OCI-LY1 (cell line): ENCODE measurements at regions not wholly inside any gene's neighbourhood (a gene's known extent, or its start where the extent isn't known, plus 50 kb on each side); places are given as distances from the start of the nearest gene placed in this dataset.

Experiments
- H2AFZ ChIP-seq: fragments of 200-600 bp; sonication (generic), shearing (Covaris generic); 2 replicates; pipeline ENCODE4 v1.6.0; 2014; ENCODE audit warnings: antibody characterized with exemption, mild to moderate bottlenecking, low read length
- H3F3A ChIP-seq: fragments of 200-600 bp; sonication (generic), shearing (Covaris generic); 2 replicates; pipeline ENCODE4 v1.6.0; 2014; ENCODE audit warnings: mild to moderate bottlenecking, antibody characterized with exemption, low read length, moderate library complexity; ENCODE audit not compliant: insufficient read depth
- H3K27ac ChIP-seq: fragments of 200-600 bp; sonication (generic); 2 replicates; pipeline ENCODE4 v1.5.1; 2014; ENCODE audit warnings: low read length, mixed run types, mild to moderate bottlenecking, low read depth; ENCODE audit not compliant: poor library complexity, severe bottlenecking
- H3K27me3 ChIP-seq: fragments of 200-600 bp; sonication (generic); 2 replicates; pipeline ENCODE4 v1.6.0; 2014; ENCODE audit warnings: antibody characterized with exemption, mild to moderate bottlenecking, low read length, moderate library complexity; ENCODE audit not compliant: insufficient read depth
- H3K36me3 ChIP-seq: fragments of 200-600 bp; sonication (generic); 2 replicates; pipeline ENCODE4 v1.6.1; 2014; ENCODE audit warnings: mild to moderate bottlenecking, antibody characterized with exemption, low read length, moderate library complexity, mixed read lengths; ENCODE audit not compliant: insufficient read depth
- H3K4me1 ChIP-seq: fragments of 200-600 bp; sonication (generic); 2 replicates; pipeline ENCODE4 v1.5.1; 2014; ENCODE audit warnings: mild to moderate bottlenecking, low read length, moderate library complexity; ENCODE audit not compliant: insufficient read depth, severe bottlenecking
- H3K4me2 ChIP-seq: fragments of 200-600 bp; sonication (generic), shearing (Covaris generic); 2 replicates; pipeline ENCODE4 v1.6.1; 2014; ENCODE audit warnings: low read length
- H3K4me3 ChIP-seq: fragments of 200-600 bp; sonication (generic); 2 replicates; pipeline ENCODE4 v1.5.1; 2014; ENCODE audit warnings: low read length, low read depth, mild to moderate bottlenecking, mixed read lengths; ENCODE audit not compliant: poor library complexity, severe bottlenecking
- H3K79me2 ChIP-seq: fragments of 200-600 bp; shearing (Covaris generic); 2 replicates; pipeline ENCODE4 v1.6.1; 2016; ENCODE audit warnings: mixed run types, low read length, mixed read lengths; ENCODE audit not compliant: insufficient read depth
- H3K9ac ChIP-seq: fragments of 200-600 bp; sonication (generic), shearing (Covaris generic); 2 replicates; pipeline ENCODE4 v1.6.1; 2014; ENCODE audit warnings: mild to moderate bottlenecking, low read length, mixed read lengths
- H3K9me2 ChIP-seq: fragments of 200-600 bp; sonication (generic), shearing (Covaris generic); 2 replicates; pipeline ENCODE4 v1.6.1; 2014; ENCODE audit warnings: low read depth, mild to moderate bottlenecking, low read length, mixed read lengths
- H3K9me3 ChIP-seq: fragments of 200-600 bp; shearing (Covaris generic); 2 replicates; pipeline ENCODE4 v1.6.1; 2014; ENCODE audit warnings: low read length, mixed read lengths
- H4K20me1 ChIP-seq: fragments of 200-600 bp; sonication (generic), shearing (Covaris generic); 2 replicates; pipeline ENCODE4 v1.6.0; 2016; ENCODE audit warnings: mild to moderate bottlenecking, low read length; ENCODE audit not compliant: insufficient read depth
- CTCF ChIP-seq: fragments of 200-600 bp; sonication (generic), shearing (Covaris generic); IDR thresholded peaks from 2 replicates; pipeline ENCODE4 v1.5.1; 2017; ENCODE audit warnings: mild to moderate bottlenecking, antibody characterized with exemption, low read length, moderate library complexity, mixed read lengths
- EZH2 ChIP-seq: fragments of 200-600 bp; sonication (generic), shearing (Covaris generic); IDR thresholded peaks from 2 replicates; pipeline ENCODE4 v1.8.0; 2017; ENCODE audit warnings: borderline replicate concordance, mixed run types, mild to moderate bottlenecking, antibody characterized with exemption, low read length, moderate library complexity, mixed read lengths

GRCh38 chr2:8582651-8583399, 99.0 kb upstream of the ID2 start:
- Histone ChIP-seq H3K9me2 (no peaks in the 10 kb centered on the region), H3F3A (no peaks in the 10 kb centered on the region; the same call in 1 of the 2 replicates), H3K36me3 (no peaks in the 10 kb centered on the region), H2AFZ (no peak overlapping the region), H3K79me2 (no peaks in the 10 kb centered on the region), H4K20me1 (no peaks in the 10 kb centered on the region), H3K27me3 (no peaks in the 10 kb centered on the region), H3K9me3 (no peaks in the 10 kb centered on the region), H3K4me2 (peak overlapping the region; percentile 79), H3K9ac (peak overlapping the region; percentile 88), H3K27ac (peak overlapping the region; percentile 99), H3K4me1 (peaks cover 92% of the 10 kb centered on the region), H3K4me3 (peak overlapping the region; percentile 55)
- TF ChIP-seq CTCF (no peak), EZH2 (no peak)

- Histone ChIP-seq H4K20me1 (no peaks in the 10 kb centered on the region), H3F3A (no peaks in the 10 kb centered on the region; the same call in 1 of the 2 replicates), H3K4me2 (peak overlapping the region; percentile 79), H3K9me3 (no peaks in the 10 kb centered on the region), H3K27me3 (no peaks in the 10 kb centered on the region), H3K9ac (peak overlapping the region; percentile 88), H3K4me3 (peak overlapping the region; percentile 55), H3K9me2 (no peaks in the 10 kb centered on the region), H3K4me1 (peaks cover 84% of the 10 kb centered on the region), H3K36me3 (no peaks in the 10 kb centered on the region), H2AFZ (no peak overlapping the region), H3K79me2 (no peaks in the 10 kb centered on the region), H3K27ac (peak overlapping the region; percentile 99)
- TF ChIP-seq EZH2 (no peak), CTCF (no peak)
Observed at GRCh38 chr2:8583400-8584173, 98.3 kb upstream of the ID2 start.

GRCh38 chr2:8584174-8585066, 97.4 kb upstream of the ID2 start:
- TF ChIP-seq CTCF = no peak
- TF ChIP-seq EZH2 = no peak
- Histone ChIP-seq H4K20me1 (no peaks in the 10 kb centered on the region), H3K4me2 (peak overlapping the region; percentile 63), H3K4me3 (peak overlapping the region; percentile 55), H3K9me3 (no peaks in the 10 kb centered on the region), H3F3A (no peaks in the 10 kb centered on the region; the same call in 1 of the 2 replicates), H3K9me2 (no peaks in the 10 kb centered on the region), H2AFZ (no peak overlapping the region), H3K27me3 (no peaks in the 10 kb centered on the region), H3K4me1 (peaks cover 76% of the 10 kb centered on the region), H3K79me2 (no peaks in the 10 kb centered on the region), H3K27ac (peak overlapping the region; percentile 85), H3K36me3 (no peaks in the 10 kb centered on the region), H3K9ac (peak overlapping the region; percentile 62)
